ENCODE measurements at regions not wholly inside any gene's neighbourhood (a gene's known extent, or its start where the extent isn't known, plus 50 kb on each side); places are given as distances from the start of the nearest gene placed in this dataset.

DNA sequence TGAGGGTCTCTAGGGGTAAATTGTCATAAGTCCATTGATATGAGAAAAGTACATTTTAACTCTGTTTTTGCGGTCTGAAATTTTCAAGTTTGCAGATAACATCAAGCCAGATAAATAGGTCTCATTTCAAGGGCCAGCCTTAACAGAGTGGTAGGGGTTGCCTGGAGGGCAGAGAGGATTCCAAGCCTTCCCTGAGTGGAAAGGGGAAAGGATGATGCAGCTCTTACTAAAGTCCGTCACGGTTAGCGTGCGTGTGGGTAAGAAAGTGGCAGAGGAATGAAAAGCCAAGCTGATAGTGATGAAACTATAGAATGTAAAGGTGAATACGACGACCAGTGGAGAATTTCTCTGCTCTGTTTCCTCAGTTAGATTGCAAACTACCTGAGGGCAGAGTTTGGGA is 71.6 kb downstream of the ADRA2A start:
- WGBS (ENCODE audit: missing lambda C conversion rate): 60% methylated on average over 7 of the region's 7 CpGs
- TF ChIP-seq RARB (CRISPR knock-in tag; IDR thresholded peaks at IDR 0.05) (no peak), HEYL (CRISPR knock-in tag; IDR thresholded peaks at IDR 0.05) (no peak), TFCP2L1 (CRISPR knock-in tag; IDR thresholded peaks at IDR 0.05) (no peak), RAD21 (conservative IDR thresholded peaks at IDR 0.05 in 1 of 2, IDR thresholded peaks at IDR 0.05 in 1 of 2) (no peak), SMC3 (IDR thresholded peaks at IDR 0.05) (no peak), MYC (IDR thresholded peaks at IDR 0.05; ENCODE audit: borderline replicate concordance, low read length) (no peak), ZFP36 (IDR thresholded peaks at IDR 0.05; ENCODE audit: borderline replicate concordance, partially characterized antibody) (no peak)
- TF ChIP-seq, protein P1, sequence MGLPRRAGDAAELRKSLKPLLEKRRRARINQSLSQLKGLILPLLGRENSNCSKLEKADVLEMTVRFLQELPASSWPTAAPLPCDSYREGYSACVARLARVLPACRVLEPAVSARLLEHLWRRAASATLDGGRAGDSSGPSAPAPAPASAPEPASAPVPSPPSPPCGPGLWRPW (IDR thresholded peaks at IDR 0.05): no peak
- TF ChIP-seq, protein P2, sequence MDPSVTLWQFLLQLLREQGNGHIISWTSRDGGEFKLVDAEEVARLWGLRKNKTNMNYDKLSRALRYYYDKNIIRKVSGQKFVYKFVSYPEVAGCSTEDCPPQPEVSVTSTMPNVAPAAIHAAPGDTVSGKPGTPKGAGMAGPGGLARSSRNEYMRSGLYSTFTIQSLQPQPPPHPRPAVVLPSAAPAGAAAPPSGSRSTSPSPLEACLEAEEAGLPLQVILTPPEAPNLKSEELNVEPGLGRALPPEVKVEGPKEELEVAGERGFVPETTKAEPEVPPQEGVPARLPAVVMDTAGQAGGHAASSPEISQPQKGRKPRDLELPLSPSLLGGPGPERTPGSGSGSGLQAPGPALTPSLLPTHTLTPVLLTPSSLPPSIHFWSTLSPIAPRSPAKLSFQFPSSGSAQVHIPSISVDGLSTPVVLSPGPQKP (IDR thresholded peaks at IDR 0.05; ENCODE audit: low read depth, low read length): no peak
- no peak overlapping the region for H3K4me3 ChIP-seq
- H3K4me2 ChIP-seq: no peak overlapping the region
- POLR2A ChIA-PET: no interaction called here
- FAIRE-seq (no peak), ATAC-seq (no peak), DNase-seq (ENCODE audit: low read depth in 1 of 2, low spot score in 1 of 2) (no peak)
- H3K9me3 ChIP-seq: no peaks in the 10 kb centered on the region
- no peaks in the 10 kb centered on the region for H3K4me1 ChIP-seq
- H3K27ac ChIP-seq: no peak overlapping the region
- CTCF ChIA-PET: no interaction called here

DNA sequence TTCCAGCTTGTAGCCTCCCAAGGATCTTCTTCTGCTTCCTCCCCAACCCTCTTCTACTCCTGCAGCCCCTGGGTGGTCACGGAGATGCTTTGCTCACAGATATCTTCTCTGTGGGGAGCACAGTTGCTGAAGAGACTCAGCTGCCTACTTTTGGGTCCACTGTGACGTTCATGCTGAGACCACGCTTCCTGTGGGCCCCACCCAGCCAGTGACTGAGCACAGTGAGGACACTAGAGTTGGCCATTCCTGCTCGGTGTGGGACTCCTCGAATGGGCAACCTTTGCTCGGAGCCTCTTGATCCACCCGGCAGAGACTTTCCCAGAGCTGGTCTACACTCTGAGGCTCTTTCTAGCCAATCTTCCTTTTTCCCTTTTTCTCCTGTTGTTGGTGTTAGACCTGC is 73.9 kb downstream of the ADRA2A start:
- CTCF ChIA-PET: no interaction called here
- ATAC-seq: no peak
- 34% methylated on average over 7 of the region's 7 CpGs for WGBS (ENCODE audit: missing lambda C conversion rate)

DNA sequence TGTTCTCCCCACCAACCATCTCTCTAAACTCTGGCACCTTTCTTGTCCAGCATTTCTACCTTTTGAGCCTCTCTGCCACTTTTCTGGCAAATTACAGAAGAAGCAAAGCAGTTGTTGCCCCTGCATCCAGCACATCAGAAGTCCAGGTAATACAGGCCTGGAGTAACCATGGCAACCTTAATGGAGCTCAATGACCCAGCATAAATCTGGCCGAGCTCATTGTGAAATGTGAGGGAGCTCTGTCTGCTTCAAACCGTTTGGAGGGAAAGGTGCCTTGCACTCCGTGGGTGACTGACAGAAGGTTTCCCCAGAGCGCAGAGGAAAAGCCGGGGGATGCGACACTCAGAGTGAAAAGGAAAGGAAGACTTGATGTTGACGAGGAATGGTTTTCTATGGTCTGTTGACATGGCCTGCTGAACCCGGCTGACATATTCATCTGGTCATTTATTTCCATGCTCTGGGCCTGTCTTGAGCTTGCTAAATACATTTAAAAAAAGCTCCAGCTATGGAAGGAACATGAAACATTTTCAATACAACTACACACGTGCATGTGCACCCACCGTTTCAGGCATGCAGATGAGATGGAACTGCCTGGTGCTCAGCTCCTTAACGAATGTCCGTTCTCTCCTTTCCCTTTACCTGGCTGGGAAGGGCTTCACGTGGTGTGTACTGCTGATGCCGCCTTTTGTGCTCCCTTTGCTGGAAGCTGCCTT is 74.9 kb downstream of the ADRA2A start:
- no peak for ATAC-seq
- 32% methylated on average over 14 of the region's 14 CpGs for WGBS (ENCODE audit: missing lambda C conversion rate)
- TF ChIP-seq, protein P3, sequence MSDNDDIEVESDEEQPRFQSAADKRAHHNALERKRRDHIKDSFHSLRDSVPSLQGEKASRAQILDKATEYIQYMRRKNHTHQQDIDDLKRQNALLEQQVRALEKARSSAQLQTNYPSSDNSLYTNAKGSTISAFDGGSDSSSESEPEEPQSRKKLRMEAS (IDR thresholded peaks at IDR 0.05): no peak
- TF ChIP-seq TFCP2L1 (CRISPR knock-in tag; IDR thresholded peaks at IDR 0.05): no peak
- no peak for TF ChIP-seq FOXS1 (CRISPR knock-in tag; IDR thresholded peaks at IDR 0.05)
- no peak for TF ChIP-seq EHMT2 (IDR thresholded peaks at IDR 0.05; ENCODE audit: low read depth)
- Histone ChIP-seq H3K4me2 (no peak overlapping the region), H3K4me3 (no peak overlapping the region), H3K9me3 (no peaks in the 10 kb centered on the region), H3K4me1 (no peaks in the 10 kb centered on the region), H3K27ac (no peak overlapping the region)
- no peak for DNase-seq (ENCODE audit: low read depth in 1 of 2, low spot score in 1 of 2)
- CTCF ChIA-PET: no interaction called here
- POLR2A ChIA-PET: no interaction called here
- FAIRE-seq: no peak

More for the DNA sequence above, 73.9 kb downstream of the ADRA2A start:
- no peaks in the 10 kb centered on the region for H3K4me1 ChIP-seq
- H3K4me2 ChIP-seq: no peak overlapping the region
- no peak for DNase-seq (ENCODE audit: low read depth in 1 of 2, low spot score in 1 of 2)
- POLR2A ChIA-PET: no interaction called here
- no peak overlapping the region for H3K4me3 ChIP-seq
- H3K27ac ChIP-seq: no peak overlapping the region
- H3K9me3 ChIP-seq: no peaks in the 10 kb centered on the region
- FAIRE-seq: no peak
- TF ChIP-seq, protein P2 (IDR thresholded peaks at IDR 0.05; ENCODE audit: low read depth, low read length): no peak
- TF ChIP-seq CHD2 (IDR thresholded peaks at IDR 0.05; ENCODE audit: low read length, partially characterized antibody) (no peak), PHF8 (IDR thresholded peaks at IDR 0.05; ENCODE audit: borderline replicate concordance, low read depth) (no peak), RCOR1 (IDR thresholded peaks at IDR 0.05; ENCODE audit: low read depth, low read length) (no peak), CBX2 (IDR thresholded peaks at IDR 0.05; ENCODE audit: borderline replicate concordance, low read depth) (no peak), NFE2L2 (conservative IDR thresholded peaks at IDR 0.05; ENCODE audit: low read length) (no peak), ZFP36 (IDR thresholded peaks at IDR 0.05; ENCODE audit: borderline replicate concordance, partially characterized antibody) (no peak), CHD4 (IDR thresholded peaks at IDR 0.05; ENCODE audit: borderline replicate concordance) (no peak), FOSB (CRISPR knock-in tag; IDR thresholded peaks at IDR 0.05) (no peak), ZSCAN20 (CRISPR knock-in tag; IDR thresholded peaks at IDR 0.05) (no peak), SMC3 (IDR thresholded peaks at IDR 0.05) (no peak), SREBF2 (IDR thresholded peaks at IDR 0.05) (no peak)
